H1 (cell line): ENCODE measurements at regions not wholly inside any gene's neighbourhood (a gene's known extent, or its start where the extent isn't known, plus 50 kb on each side); places are given as distances from the start of the nearest gene placed in this dataset.

ENCODE experiments used
- CTCF ChIA-PET: fragments of 300-600 bp; sonication (Branson Sonifier 250); formaldehyde crosslinking; loops from one replicate; lab custom pipeline; 2021; ENCODE audit not compliant: partially characterized antibody; lab: Charles Lee
- POLR2A ChIA-PET: fragments of 300-600 bp; sonication (Branson Sonifier 250); formaldehyde crosslinking; loops from one replicate; lab custom pipeline; 2021; ENCODE audit warnings: inconsistent platforms; ENCODE audit not compliant: partially characterized antibody; lab: Charles Lee
- DNase-seq, 2 experiments: peaks; one replicate each; pipeline versions ENCODE4 v3.0.0 to v3.0.0-alpha.2; 2010 to 2022; ENCODE audit warnings: low spot score in 2 of 2, low read depth in 1 of 2, mixed read lengths in 1 of 2
- FAIRE-seq: peaks from 2 replicates; lab custom pipeline; 2011; peaks lifted over from hg19 to GRCh38; lab: Jason Lieb, UNC
- H2AFZ ChIP-seq: 2 replicates; pipeline ENCODE4 v1.8.1; 2012; ENCODE audit warnings: low read length, inconsistent platforms
- H2AK5ac ChIP-seq: 2 replicates; pipeline ENCODE4 v1.6.1; 2013; ENCODE audit warnings: low read depth, low read length
- H2BK120ac ChIP-seq: replicated peaks from 2 replicates; pipeline ENCODE3; 2013; ENCODE audit warnings: low read depth, low read length, inconsistent platforms
- H2BK12ac ChIP-seq: 2 replicates; pipeline ENCODE4 v1.6.1; 2013; ENCODE audit warnings: low read depth, low read length
- H2BK15ac ChIP-seq: 2 replicates; pipeline ENCODE4 v1.6.1; 2013; ENCODE audit warnings: low read length
- H2BK20ac ChIP-seq: 2 replicates; pipeline ENCODE4 v1.6.1; 2013; ENCODE audit warnings: low read length
- H2BK5ac ChIP-seq: 2 replicates; pipeline ENCODE4 v1.6.1; 2013; ENCODE audit warnings: low read depth, low read length
- H3K14ac ChIP-seq: 2 replicates; pipeline ENCODE4 v1.6.1; 2013; ENCODE audit warnings: inconsistent platforms; ENCODE audit not compliant: insufficient read length
- H3K18ac ChIP-seq: 2 replicates; pipeline ENCODE4 v1.6.1; 2013; ENCODE audit warnings: low read length; ENCODE audit errors: extremely low read depth
- H3K23ac ChIP-seq: 2 replicates; pipeline ENCODE4 v1.6.1; 2013; ENCODE audit warnings: inconsistent platforms; ENCODE audit not compliant: insufficient read length
- H3K23me2 ChIP-seq: 2 replicates; pipeline ENCODE4 v1.6.1; 2013; ENCODE audit warnings: low read depth, low read length
- H3K27ac ChIP-seq: 2 replicates; pipeline ENCODE4 v1.6.1; 2011; ENCODE audit warnings: low read depth, low read length, inconsistent platforms
- H3K27me3 ChIP-seq, 4 experiments: replicated peaks in 1 of 4; 1 replicate in 1 of 4; 2 replicates in 3 of 4; pipeline versions ENCODE4 v1.6.1 to v1.8.1; 2011 to 2013; ENCODE audit warnings: low read length in 3 of 4, mild to moderate bottlenecking in 3 of 4, inconsistent platforms in 2 of 4, mixed read lengths in 2 of 4, moderate library complexity in 1 of 4; ENCODE audit not compliant: control insufficient read depth in 3 of 4, insufficient read depth in 3 of 4; ENCODE audit errors: extremely low read depth in 1 of 4
- H3K36me3 ChIP-seq, 4 experiments: 2 replicates each; pipeline versions ENCODE4 v1.6.1 to v1.8.1; 2011 to 2013; ENCODE audit warnings: mild to moderate bottlenecking in 4 of 4, low read length in 3 of 4, moderate library complexity in 2 of 4, control low read depth in 1 of 4, inconsistent platforms in 1 of 4; ENCODE audit not compliant: insufficient read depth in 4 of 4, control insufficient read depth in 2 of 4
- H3K4ac ChIP-seq: replicated peaks from 2 replicates; pipeline ENCODE3; 2013; ENCODE audit warnings: low read length, low read depth, mixed read lengths, inconsistent platforms; ENCODE audit not compliant: insufficient read length
- H3K4me1 ChIP-seq, 4 experiments: replicated peaks in 1 of 4; 1 replicate in 1 of 4; 2 replicates in 3 of 4; pipeline versions ENCODE4 v1.6.1 to v1.8.1; 2011 to 2013; ENCODE audit warnings: low read length in 3 of 4, inconsistent platforms in 2 of 4, mixed read lengths in 1 of 4; ENCODE audit not compliant: insufficient read depth in 4 of 4, control insufficient read depth in 3 of 4
- H3K4me2 ChIP-seq, 2 experiments: 2 replicates each; pipeline versions ENCODE4 v1.6.1 to v1.8.1; 2011 to 2013; ENCODE audit warnings: low read depth in 2 of 2, low read length in 2 of 2, control low read depth in 1 of 2, inconsistent platforms in 1 of 2, mild to moderate bottlenecking in 1 of 2; ENCODE audit not compliant: insufficient read depth in 1 of 2
- H3K4me3 ChIP-seq, 4 experiments: fragments of 200-600, 300-600 bp in 1 of 4; sonication (generic), shearing (Covaris generic), sonication (Bioruptor Twin) in 1 of 4; 2 replicates each; pipeline versions ENCODE4 v1.5.1 to v1.8.1; 2011 to 2016; ENCODE audit warnings: low read length in 4 of 4, low read depth in 3 of 4, control low read depth in 2 of 4, inconsistent platforms in 2 of 4, mild to moderate bottlenecking in 2 of 4, mixed read lengths in 1 of 4, moderate library complexity in 1 of 4; ENCODE audit not compliant: insufficient read depth in 2 of 4; ENCODE audit errors: extremely low read depth in 1 of 4
- H3K56ac ChIP-seq: replicated peaks from 2 replicates; pipeline ENCODE3; 2013; ENCODE audit warnings: low read depth, mild to moderate bottlenecking, mixed read lengths, low read length, inconsistent platforms; ENCODE audit not compliant: insufficient read length
- H3K79me1 ChIP-seq: 2 replicates; pipeline ENCODE4 v1.6.1; 2013; ENCODE audit warnings: low read depth, low read length, control low read depth
- H3K79me2 ChIP-seq, 2 experiments: 2 replicates each; pipeline versions ENCODE4 v1.6.1 to v1.8.1; 2012 to 2013; ENCODE audit warnings: low read length in 2 of 2, mild to moderate bottlenecking in 2 of 2, inconsistent platforms in 1 of 2; ENCODE audit not compliant: insufficient read depth in 2 of 2, control insufficient read depth in 1 of 2
- H3K9ac ChIP-seq, 4 experiments: replicated peaks in 1 of 4; 1 replicate in 1 of 4; 2 replicates in 3 of 4; pipeline versions ENCODE4 v1.6.1 to v1.8.1; 2011 to 2013; ENCODE audit warnings: low read depth in 3 of 4, low read length in 3 of 4, control low read depth in 2 of 4, mild to moderate bottlenecking in 2 of 4, moderate library complexity in 2 of 4, inconsistent platforms in 1 of 4; ENCODE audit errors: extremely low read depth in 1 of 4
- H3K9me3 ChIP-seq, 2 experiments: 2 replicates each; pipeline versions ENCODE4 v1.6.1 to v1.8.1; 2012 to 2013; ENCODE audit warnings: mild to moderate bottlenecking in 2 of 2, moderate library complexity in 2 of 2, control low read depth in 1 of 2, inconsistent platforms in 1 of 2, low read depth in 1 of 2, low read length in 1 of 2, mixed read lengths in 1 of 2; ENCODE audit not compliant: insufficient read depth in 2 of 2
- H4K20me1 ChIP-seq, 2 experiments: replicated peaks in 1 of 2; 2 replicates each; pipeline versions ENCODE3 to v1.8.1; 2011 to 2013; ENCODE audit warnings: inconsistent platforms in 2 of 2, low read length in 2 of 2, mild to moderate bottlenecking in 1 of 2; ENCODE audit not compliant: insufficient read depth in 2 of 2, control insufficient read depth in 1 of 2
- H4K5ac ChIP-seq: 2 replicates; pipeline ENCODE4 v1.6.1; 2013; ENCODE audit warnings: low read length, low read depth, mixed read lengths, inconsistent platforms; ENCODE audit not compliant: insufficient read length
- H4K8ac ChIP-seq: 2 replicates; pipeline ENCODE4 v1.8.0; 2013; ENCODE audit warnings: mild to moderate bottlenecking, moderate library complexity, low read length, inconsistent platforms; ENCODE audit not compliant: insufficient read depth; ENCODE audit errors: extremely low read depth
- H4K91ac ChIP-seq: replicated peaks from 2 replicates; pipeline ENCODE3; 2013; ENCODE audit warnings: low read length, mixed read lengths, inconsistent platforms; ENCODE audit not compliant: insufficient read length
- ASH2L ChIP-seq: fragments of 200-600, 300-600 bp; sonication (generic); IDR thresholded peaks from one replicate; pipeline ENCODE4 v1.7.1; 2017; ENCODE audit warnings: low read length
- BACH1 ChIP-seq: IDR thresholded peaks from 2 replicates; pipeline ENCODE4 v1.6.1; 2012; ENCODE audit warnings: low read length, improper control_type of control experiment
- BCL11A ChIP-seq, 2 experiments: IDR thresholded peaks; one replicate each; pipeline ENCODE4 v1.6.1; 2011; ENCODE audit warnings: low read depth in 2 of 2, low read length in 2 of 2, mild to moderate bottlenecking in 2 of 2
- CEBPB ChIP-seq: IDR thresholded peaks from 2 replicates; pipeline ENCODE4 v1.6.1; 2012; ENCODE audit warnings: low read depth, low read length
- CTBP2 ChIP-seq: IDR thresholded peaks from 2 replicates; pipeline ENCODE4 v1.7.0; 2011; ENCODE audit warnings: borderline replicate concordance, mild to moderate bottlenecking, moderate library complexity, mixed read lengths, low read length; ENCODE audit not compliant: insufficient read depth, insufficient read length
- HDAC2 ChIP-seq, 2 experiments: fragments of 300-600 bp in 1 of 2; sonication (generic) in 1 of 2; IDR thresholded peaks; 2 replicates each; pipeline ENCODE4 v1.6.1; 2011 to 2012; ENCODE audit warnings: low read depth in 2 of 2, low read length in 2 of 2, mild to moderate bottlenecking in 2 of 2, moderate library complexity in 2 of 2, borderline replicate concordance in 1 of 2, inconsistent platforms in 1 of 2
- MAX ChIP-seq: IDR thresholded peaks from 2 replicates; pipeline ENCODE4 v1.6.1; 2012; ENCODE audit warnings: inconsistent platforms
- POLR2A ChIP-seq, 2 experiments: IDR thresholded peaks; 1 replicate in 1 of 2; 2 replicates in 1 of 2; pipeline ENCODE4 v1.6.1; 2011; ENCODE audit warnings: low read depth in 2 of 2, low read length in 2 of 2, mild to moderate bottlenecking in 2 of 2; ENCODE audit errors: control extremely low read depth in 1 of 2
- POLR2AphosphoS5 ChIP-seq: IDR thresholded peaks from 2 replicates; pipeline ENCODE4 v1.6.1; 2011; ENCODE audit warnings: low read depth, low read length
- POU5F1 ChIP-seq: IDR thresholded peaks from 2 replicates; pipeline ENCODE4 v1.6.1; 2011; ENCODE audit warnings: low read depth, mild to moderate bottlenecking, low read length, moderate library complexity
- SP2 ChIP-seq: IDR thresholded peaks from 2 replicates; pipeline ENCODE4 v1.6.1; 2012; ENCODE audit warnings: mild to moderate bottlenecking, low read length, inconsistent platforms
- USF2 ChIP-seq: IDR thresholded peaks from 2 replicates; pipeline ENCODE4 v1.6.1; 2011; ENCODE audit warnings: low read length, improper control_type of control experiment
- YY1 ChIP-seq: IDR thresholded peaks from 2 replicates; pipeline ENCODE4 v1.6.1; 2011; ENCODE audit warnings: low read depth, mild to moderate bottlenecking, low read length
- WGBS, 2 experiments: shearing (Covaris generic) in 1 of 2; methylation state at CpG; one replicate each; pipeline versions ENCODE4 v1.1.6 to v1.1.7; 2013 to 2015; ENCODE audit warnings: low lambda C conversion rate in 2 of 2, mixed read lengths in 2 of 2, inconsistent platforms in 1 of 2, low coverage in 1 of 2, missing lambda C conversion rate in 1 of 2; ENCODE audit not compliant: insufficient replicate concordance in 2 of 2, insufficient coverage in 1 of 2, insufficient read length in 1 of 2; ENCODE audit errors: extremely low coverage in 1 of 2, missing lambda C conversion rate in 1 of 2; 5-methylcytosine and 5-hydroxymethylcytosine counted together

- no peak overlapping the region for H3K9ac ChIP-seq
- no peaks in the 10 kb centered on the region for H4K20me1 ChIP-seq
- no peak overlapping the region for H2BK20ac ChIP-seq
- TF ChIP-seq BCL11A (IDR thresholded peaks at IDR 0.05; ENCODE audit: low read depth in 2 of 2, low read length in 2 of 2) = no peak
- no peak for TF ChIP-seq CTBP2
- no peak for TF ChIP-seq USF2
- TF ChIP-seq ASH2L = no peak
- no peak for TF ChIP-seq POLR2A (IDR thresholded peaks at IDR 0.05; ENCODE audit: control extremely low read depth in 1 of 2, low read depth in 2 of 2, low read length in 2 of 2)
- TF ChIP-seq HDAC2 (IDR thresholded peaks at IDR 0.05; ENCODE audit: borderline replicate concordance in 1 of 2, low read depth in 2 of 2, low read length in 2 of 2) = no peak
- no peak for TF ChIP-seq YY1
- no peak for TF ChIP-seq MAX
- TF ChIP-seq CEBPB = no peak
- TF ChIP-seq POLR2AphosphoS5 = no peak
- no peak for TF ChIP-seq POU5F1
- no peak for TF ChIP-seq SP2
- TF ChIP-seq BACH1 = no peak
- TF ChIP-seq, all 59 proteins: peak for 0
- Histone ChIP-seq H3K79me1 (no peaks in the 10 kb centered on the region), H3K23ac (no peak overlapping the region), H3K14ac (no peak overlapping the region), H3K27ac (no peak overlapping the region), H3K23me2 (no peaks in the 10 kb centered on the region), H2BK120ac (no peak overlapping the region), H2BK12ac (no peak overlapping the region), H2AK5ac (no peak overlapping the region), H4K5ac (no peak overlapping the region), H3K4me1 (peaks cover 3 to 29% (median 9%) of the 10 kb centered on the region in 4 experiments), H3K18ac (no peak overlapping the region), H3K36me3 (no peaks in the 10 kb centered on the region), H3K56ac (no peak overlapping the region), H3K4me2 (no peak overlapping the region), H3K9me3 (no peaks in the 10 kb centered on the region), H3K79me2 (no peaks in the 10 kb centered on the region), H3K4ac (no peak overlapping the region), H2AFZ (no peak overlapping the region), H3K27me3 (peaks cover 0 to 2% (median 0%) of the 10 kb centered on the region in 4 experiments; a peak in 1 of 7 replicates), H4K8ac (no peak overlapping the region), H2BK5ac (no peak overlapping the region), H3K4me3 (no peak overlapping the region), H4K91ac (no peak overlapping the region), H2BK15ac (no peak overlapping the region)
- FAIRE-seq = no peak
- POLR2A ChIA-PET = no interaction called here
- DNase-seq = no peak
- no CpG with 5 or more reads among the region's 2 CpGs for WGBS, 2 experiments
- CTCF ChIA-PET = interaction anchor here (1.1 to 1.4 kb wide), 4 partner anchors 11 to 312 kb away, joined by 3 to 4 read pairs (median 3); partner anchors contain the start of gene EFNB1
These were observed 81.1 kb downstream of the EFNB1 start for GRCh38 chrX:68909945-68910344.
